K562 (cell line): ENCODE measurements at regions not wholly inside any gene's neighbourhood (a gene's known extent, or its start where the extent isn't known, plus 50 kb on each side); places are given as distances from the start of the nearest gene placed in this dataset.

Experiments
- ATAC-seq: fragments of 200-7000 bp; cut with Tn5 transposase; 3 replicates; pipeline ENCODE4 v1.9.1; 2020; ENCODE audit warnings: moderate library complexity
- BruUV-seq: library from RNA; stranded (reverse); fragments of 400-500 nt; replicated peaks from 2 replicates; lab custom pipeline; 2021; lab: Mats Ljungman, UMichigan
- CTCF ChIA-PET: fragments of 300-600 bp; formaldehyde crosslinking; extraction: SDS; loops from one replicate; lab custom pipeline; 2021; ENCODE audit warnings: low intra/inter-chr PET ratio; lab: Yijun Ruan, JAX
- POLR2A ChIA-PET: fragments of 300-600, 350-650 bp; sonication (Branson Sonifier 250); formaldehyde crosslinking; extraction: SDS; loops from one replicate; lab custom pipeline; 2021; ENCODE audit warnings: antibody characterized with exemption, inconsistent platforms; lab: Yijun Ruan, JAX
- DNase-seq, 4 experiments: peaks; one replicate each; pipeline versions ENCODE4 v3.0.0 to v3.0.0-alpha.2; 2011 to 2018; ENCODE audit warnings: low spot score in 3 of 4, mixed read lengths in 3 of 4; ENCODE audit errors: extremely low read depth in 1 of 4
- FAIRE-seq: peaks from 2 replicates; lab custom pipeline; 2011; peaks lifted over from hg19 to GRCh38; lab: Jason Lieb, UNC
- H2AFZ ChIP-seq: 2 replicates; pipeline ENCODE4 v1.6.0; 2011; ENCODE audit warnings: low read depth, low read length, control low read depth, inconsistent platforms
- H3K27ac ChIP-seq: fragments of 200-600 bp; 3 replicates; pipeline ENCODE4 v1.8.0; 2011; ENCODE audit warnings: low read depth, mild to moderate bottlenecking, control low read depth, inconsistent platforms, low read length, moderate library complexity, mixed read lengths; ENCODE audit errors: extremely low read depth
- H3K27me3 ChIP-seq, 2 experiments: fragments of 300-600 bp in 1 of 2; 2 replicates in 1 of 2; 3 replicates in 1 of 2; pipeline versions ENCODE4 v1.6.0 to v1.8.0; 2011; ENCODE audit warnings: inconsistent platforms in 2 of 2, low read length in 2 of 2, mild to moderate bottlenecking in 1 of 2, mixed read lengths in 1 of 2, moderate library complexity in 1 of 2; ENCODE audit not compliant: control insufficient read depth in 2 of 2, insufficient read depth in 2 of 2
- H3K36me3 ChIP-seq: fragments of 300-600 bp; 3 replicates; pipeline ENCODE4 v1.8.0; 2011; ENCODE audit warnings: mild to moderate bottlenecking, low read length, inconsistent platforms; ENCODE audit not compliant: control insufficient read depth, insufficient read depth
- H3K4me1 ChIP-seq, 2 experiments: fragments of 200-600 bp in 1 of 2; replicated peaks in 1 of 2; 2 replicates in 1 of 2; 3 replicates in 1 of 2; pipeline versions ENCODE4 v1.5.1 to v1.8.0; 2011; ENCODE audit warnings: inconsistent platforms in 2 of 2, low read length in 2 of 2, mild to moderate bottlenecking in 1 of 2, mixed read lengths in 1 of 2, moderate library complexity in 1 of 2; ENCODE audit not compliant: control insufficient read depth in 2 of 2, insufficient read depth in 2 of 2
- H3K4me2 ChIP-seq: 2 replicates; pipeline ENCODE4 v1.6.1; 2011; ENCODE audit warnings: low read length, control low read depth, inconsistent platforms, mixed read lengths; ENCODE audit not compliant: insufficient read depth
- H3K4me3 ChIP-seq: fragments of 200-600 bp; sonication (generic), shearing (Covaris generic); 2 replicates; pipeline ENCODE4 v1.5.1; 2016; ENCODE audit warnings: control low read depth, inconsistent platforms
- H3K79me2 ChIP-seq: fragments of 200-600 bp; 3 replicates; pipeline ENCODE4 v1.8.0; 2011; ENCODE audit warnings: low read length, inconsistent platforms; ENCODE audit not compliant: control insufficient read depth, insufficient read depth
- H3K9ac ChIP-seq, 2 experiments: 2 replicates each; pipeline versions ENCODE4 v1.6.0 to v1.6.1; 2011; ENCODE audit warnings: low read depth in 2 of 2, low read length in 2 of 2, control low read depth in 1 of 2, inconsistent platforms in 1 of 2, mild to moderate bottlenecking in 1 of 2, mixed read lengths in 1 of 2; ENCODE audit not compliant: insufficient read depth in 1 of 2
- H3K9me1 ChIP-seq: one replicate; pipeline ENCODE4 v1.6.0; 2011; ENCODE audit warnings: inconsistent platforms, mild to moderate bottlenecking, low read length, moderate library complexity; ENCODE audit not compliant: control insufficient read depth, insufficient read depth
- H3K9me3 ChIP-seq: replicated peaks from 2 replicates; pipeline ENCODE4 v1.5.1; 2011; ENCODE audit warnings: low read depth, low read length, inconsistent platforms; ENCODE audit not compliant: control insufficient read depth, insufficient read depth
- H4K20me1 ChIP-seq: replicated peaks from 2 replicates; pipeline ENCODE4 v1.6.1; 2011; ENCODE audit warnings: low read length, inconsistent platforms, mixed read lengths; ENCODE audit not compliant: control insufficient read depth, insufficient read depth
- BRD9 ChIP-seq: fragments of 450-650 bp; IDR thresholded peaks from 2 replicates; pipeline ENCODE4 v1.6.1; 2018; ENCODE audit warnings: low read depth; ENCODE audit not compliant: partially characterized antibody
- CBX8 ChIP-seq: fragments of 200-600 bp; sonication (generic); IDR thresholded peaks from 2 replicates; pipeline ENCODE4 v1.6.1; 2012; ENCODE audit warnings: borderline replicate concordance, mixed run types, low read depth, mild to moderate bottlenecking, moderate library complexity, mixed read lengths, low read length, control low read depth, inconsistent platforms; ENCODE audit not compliant: poor library complexity, severe bottlenecking; ENCODE audit errors: extremely low read depth
- CEBPB ChIP-seq: fragments of 450-650 bp; IDR thresholded peaks from 2 replicates; pipeline ENCODE4 v1.6.1; 2016; ENCODE audit warnings: missing genetic modification characterization, missing compliant biosample characterization
- ETS2 ChIP-seq: IDR thresholded peaks from 2 replicates; pipeline ENCODE4 v1.6.1; 2016; ENCODE audit warnings: borderline replicate concordance, missing genetic modification characterization, mild to moderate bottlenecking, moderate library complexity, missing compliant biosample characterization; ENCODE audit not compliant: poor library complexity, severe bottlenecking
- FOS ChIP-seq: IDR thresholded peaks from 3 replicates; pipeline ENCODE4 v1.6.1; 2011; ENCODE audit not compliant: insufficient read length; ENCODE audit errors: extremely low read depth
- HLTF ChIP-seq: fragments of 450-650 bp; IDR thresholded peaks from 2 replicates; pipeline ENCODE4 v1.6.1; 2016
- KDM1A ChIP-seq, 2 experiments: fragments of 450-650 bp; IDR thresholded peaks; 2 replicates each; pipeline ENCODE4 v1.6.1; 2016; ENCODE audit warnings: mild to moderate bottlenecking in 2 of 2
- SRSF3 ChIP-seq: fragments of 200-400 bp; formaldehyde crosslinking; IDR thresholded peaks from 2 replicates; pipeline ENCODE4 v1.6.1; 2016; ENCODE audit warnings: mild to moderate bottlenecking, low read length, moderate library complexity; ENCODE audit not compliant: insufficient read depth
- STAT6 ChIP-seq: sonication (generic); formaldehyde crosslinking; IDR thresholded peaks from 2 replicates; pipeline ENCODE4 v1.8.1; 2023; ENCODE audit warnings: mild to moderate bottlenecking, missing genetic modification reagents
- WGBS: fragments of 100-300 bp; shearing (Covaris generic); methylation state at CpG from one replicate; pipeline ENCODE4 v1.1.6; 2016; ENCODE audit warnings: low coverage, mixed read lengths; ENCODE audit not compliant: insufficient coverage; ENCODE audit errors: missing lambda C conversion rate; 5-methylcytosine and 5-hydroxymethylcytosine counted together
- in situ Hi-C: fragments of 300-500 bp; cut with MboI; formaldehyde crosslinking; loops from 4 replicates; pipeline ENCODE4 v1.15.0; 2018; ENCODE audit warnings: inconsistent platforms, mixed read lengths
- intact Hi-C: fragments of 100-400 bp; cut with micrococcal nuclease; formaldehyde crosslinking; loops from 2 replicates; pipeline ENCODE4 v1.14.2; 2022
- TF ChIP-seq, protein P1 (sequence below): fragments of 200-800 bp; sonication (Bioruptor generic); IDR thresholded peaks from 2 replicates; pipeline ENCODE4 v1.6.1; 2017; ENCODE audit warnings: missing genetic modification characterization, missing compliant biosample characterization
- TF ChIP-seq, protein P2 (sequence below): sonication (generic); formaldehyde crosslinking; IDR thresholded peaks from 2 replicates; pipeline ENCODE4 v1.8.1; 2023; ENCODE audit warnings: missing genetic modification reagents, mild to moderate bottlenecking, borderline replicate concordance
- TF ChIP-seq, protein P3 (sequence below): sonication (generic); formaldehyde crosslinking; IDR thresholded peaks from 2 replicates; pipeline ENCODE4 v1.8.0; 2022; ENCODE audit warnings: mild to moderate bottlenecking, low read depth, missing genetic modification reagents

DNA sequence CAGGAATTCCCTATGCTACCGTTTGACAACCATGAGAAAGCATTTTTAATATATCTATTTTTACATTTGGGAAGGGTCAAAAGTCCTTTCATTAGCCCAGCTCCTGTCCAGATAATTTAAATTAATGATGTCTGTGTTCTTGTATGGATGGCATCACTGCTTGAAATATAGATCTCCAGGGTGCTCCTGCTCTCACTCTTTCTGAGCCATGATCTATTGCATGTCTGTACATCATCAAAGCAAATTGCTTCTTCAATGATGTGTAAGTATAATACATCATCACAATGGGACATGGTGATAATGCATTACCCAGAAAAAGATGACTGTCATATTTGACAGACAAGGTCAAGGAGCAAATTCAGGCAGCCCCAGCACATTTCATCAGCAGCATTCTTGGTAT lies 223.6 kb upstream of the CNTN6 start:
- Histone ChIP-seq H3K79me2 (no peaks in the 10 kb centered on the region), H3K4me3 (no peak overlapping the region), H3K27ac (no peak overlapping the region), H3K4me2 (no peak overlapping the region), H3K9me3 (no peaks in the 10 kb centered on the region), H3K9me1 (no peaks in the 10 kb centered on the region), H3K9ac (no peak overlapping the region), H2AFZ (no peak overlapping the region), H3K36me3 (no peaks in the 10 kb centered on the region), H3K4me1 (no peaks in the 10 kb centered on the region), H4K20me1 (no peaks in the 10 kb centered on the region), H3K27me3 (no peaks in the 10 kb centered on the region)
- DNase-seq (no peak), FAIRE-seq (no peak), ATAC-seq (no peak)
- ChIA-PET CTCF (no interaction called here), POLR2A (no interaction called here)
- intact Hi-C loops, result no loop called here
- BruUV-seq, result no TSS peak
- WGBS, result 0% methylated on average over 1 of the region's 1 CpG
- in situ Hi-C loops, result no loop called here
- TF ChIP-seq ETS2 (tag) (no peak), SRSF3 (no peak), BRD9 (no peak), CEBPB (tag) (no peak), FOS (no peak), KDM1A (IDR thresholded peaks at IDR 0.05) (no peak), HLTF (no peak), CBX8 (no peak), STAT6 (CRISPR knock-in tag) (no peak)
- TF ChIP-seq, protein P1, sequence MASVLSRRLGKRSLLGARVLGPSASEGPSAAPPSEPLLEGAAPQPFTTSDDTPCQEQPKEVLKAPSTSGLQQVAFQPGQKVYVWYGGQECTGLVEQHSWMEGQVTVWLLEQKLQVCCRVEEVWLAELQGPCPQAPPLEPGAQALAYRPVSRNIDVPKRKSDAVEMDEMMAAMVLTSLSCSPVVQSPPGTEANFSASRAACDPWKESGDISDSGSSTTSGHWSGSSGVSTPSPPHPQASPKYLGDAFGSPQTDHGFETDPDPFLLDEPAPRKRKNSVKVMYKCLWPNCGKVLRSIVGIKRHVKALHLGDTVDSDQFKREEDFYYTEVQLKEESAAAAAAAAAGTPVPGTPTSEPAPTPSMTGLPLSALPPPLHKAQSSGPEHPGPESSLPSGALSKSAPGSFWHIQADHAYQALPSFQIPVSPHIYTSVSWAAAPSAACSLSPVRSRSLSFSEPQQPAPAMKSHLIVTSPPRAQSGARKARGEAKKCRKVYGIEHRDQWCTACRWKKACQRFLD (CRISPR knock-in tag), result no peak
- TF ChIP-seq, protein P2, sequence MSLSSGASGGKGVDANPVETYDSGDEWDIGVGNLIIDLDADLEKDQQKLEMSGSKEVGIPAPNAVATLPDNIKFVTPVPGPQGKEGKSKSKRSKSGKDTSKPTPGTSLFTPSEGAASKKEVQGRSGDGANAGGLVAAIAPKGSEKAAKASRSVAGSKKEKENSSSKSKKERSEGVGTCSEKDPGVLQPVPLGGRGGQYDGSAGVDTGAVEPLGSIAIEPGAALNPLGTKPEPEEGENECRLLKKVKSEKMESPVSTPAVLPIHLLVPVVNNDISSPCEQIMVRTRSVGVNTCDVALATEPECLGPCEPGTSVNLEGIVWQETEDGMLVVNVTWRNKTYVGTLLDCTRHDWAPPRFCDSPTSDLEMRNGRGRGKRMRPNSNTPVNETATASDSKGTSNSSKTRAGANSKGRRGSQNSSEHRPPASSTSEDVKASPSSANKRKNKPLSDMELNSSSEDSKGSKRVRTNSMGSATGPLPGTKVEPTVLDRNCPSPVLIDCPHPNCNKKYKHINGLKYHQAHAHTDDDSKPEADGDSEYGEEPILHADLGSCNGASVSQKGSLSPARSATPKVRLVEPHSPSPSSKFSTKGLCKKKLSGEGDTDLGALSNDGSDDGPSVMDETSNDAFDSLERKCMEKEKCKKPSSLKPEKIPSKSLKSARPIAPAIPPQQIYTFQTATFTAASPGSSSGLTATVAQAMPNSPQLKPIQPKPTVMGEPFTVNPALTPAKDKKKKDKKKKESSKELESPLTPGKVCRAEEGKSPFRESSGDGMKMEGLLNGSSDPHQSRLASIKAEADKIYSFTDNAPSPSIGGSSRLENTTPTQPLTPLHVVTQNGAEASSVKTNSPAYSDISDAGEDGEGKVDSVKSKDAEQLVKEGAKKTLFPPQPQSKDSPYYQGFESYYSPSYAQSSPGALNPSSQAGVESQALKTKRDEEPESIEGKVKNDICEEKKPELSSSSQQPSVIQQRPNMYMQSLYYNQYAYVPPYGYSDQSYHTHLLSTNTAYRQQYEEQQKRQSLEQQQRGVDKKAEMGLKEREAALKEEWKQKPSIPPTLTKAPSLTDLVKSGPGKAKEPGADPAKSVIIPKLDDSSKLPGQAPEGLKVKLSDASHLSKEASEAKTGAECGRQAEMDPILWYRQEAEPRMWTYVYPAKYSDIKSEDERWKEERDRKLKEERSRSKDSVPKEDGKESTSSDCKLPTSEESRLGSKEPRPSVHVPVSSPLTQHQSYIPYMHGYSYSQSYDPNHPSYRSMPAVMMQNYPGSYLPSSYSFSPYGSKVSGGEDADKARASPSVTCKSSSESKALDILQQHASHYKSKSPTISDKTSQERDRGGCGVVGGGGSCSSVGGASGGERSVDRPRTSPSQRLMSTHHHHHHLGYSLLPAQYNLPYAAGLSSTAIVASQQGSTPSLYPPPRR, result no peak
- TF ChIP-seq, protein P3, sequence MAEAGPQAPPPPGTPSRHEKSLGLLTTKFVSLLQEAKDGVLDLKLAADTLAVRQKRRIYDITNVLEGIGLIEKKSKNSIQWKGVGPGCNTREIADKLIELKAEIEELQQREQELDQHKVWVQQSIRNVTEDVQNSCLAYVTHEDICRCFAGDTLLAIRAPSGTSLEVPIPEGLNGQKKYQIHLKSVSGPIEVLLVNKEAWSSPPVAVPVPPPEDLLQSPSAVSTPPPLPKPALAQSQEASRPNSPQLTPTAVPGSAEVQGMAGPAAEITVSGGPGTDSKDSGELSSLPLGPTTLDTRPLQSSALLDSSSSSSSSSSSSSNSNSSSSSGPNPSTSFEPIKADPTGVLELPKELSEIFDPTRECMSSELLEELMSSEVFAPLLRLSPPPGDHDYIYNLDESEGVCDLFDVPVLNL (CRISPR knock-in tag), result no peak
